ENCODE measurements at regions not wholly inside any gene's neighbourhood (a gene's known extent, or its start where the extent isn't known, plus 50 kb on each side); places are given as distances from the start of the nearest gene placed in this dataset.

DNA sequence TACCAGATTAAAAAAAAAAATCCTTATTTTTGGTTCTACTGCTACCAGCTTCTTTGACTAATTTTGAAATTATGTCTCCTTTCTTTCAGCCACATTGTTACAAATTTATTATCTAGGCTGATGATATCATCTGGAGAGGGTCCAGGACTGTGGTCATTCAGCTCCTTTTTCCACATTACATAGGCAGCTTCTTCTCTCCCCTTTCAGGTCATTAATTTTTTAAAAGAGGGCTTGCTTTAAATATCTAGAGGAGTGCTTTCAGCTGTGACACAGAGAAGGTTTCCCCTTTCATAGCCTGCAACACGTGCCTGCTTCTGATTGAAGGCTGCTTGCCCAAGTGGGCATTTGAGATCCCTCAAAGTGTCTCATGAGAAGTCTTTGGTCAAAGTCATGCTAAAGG, 155.7 kb upstream of the PAPPA start:
- no peak for TF ChIP-seq CTCF (conservative IDR thresholded peaks at IDR 0.05; ENCODE audit: low read depth, low read length)
- H3K4me3 ChIP-seq (ENCODE audit: low read depth, low read length), result no peak overlapping the region
- peak; percentile 87 for DNase-seq (ENCODE audit: low read depth)

DNA sequence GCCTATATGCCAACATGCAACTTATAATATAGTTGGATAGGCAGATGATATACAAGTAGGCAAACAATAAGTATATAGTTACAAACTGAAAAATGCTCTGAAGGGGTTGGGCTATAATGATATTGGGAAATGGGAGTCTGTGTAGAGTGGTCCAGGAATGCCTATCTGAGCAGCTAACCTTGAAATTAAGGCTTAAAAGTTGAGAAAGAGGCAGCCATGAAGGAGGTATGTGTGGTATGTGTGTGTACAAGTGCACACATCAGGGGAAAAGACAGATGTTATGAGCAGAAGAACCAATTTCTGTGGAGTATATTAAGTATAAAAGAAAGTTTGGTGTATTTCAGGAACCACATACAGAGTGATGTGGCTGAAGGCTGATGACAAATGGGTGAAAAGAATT, 154.9 kb upstream of the PAPPA start:
- no peak overlapping the region for H3K4me3 ChIP-seq (ENCODE audit: low read depth, low read length)
- peak; percentile 79 for DNase-seq (ENCODE audit: low read depth)
- no peak for TF ChIP-seq CTCF (conservative IDR thresholded peaks at IDR 0.05; ENCODE audit: low read depth, low read length)

GRCh38 chr9:115999498-115999897, 154.1 kb upstream of the PAPPA start:
- DNase-seq (ENCODE audit: low read depth), result peak; percentile 71
- no peak overlapping the region for H3K4me3 ChIP-seq (ENCODE audit: low read depth, low read length)
- TF ChIP-seq CTCF (conservative IDR thresholded peaks at IDR 0.05; ENCODE audit: low read depth, low read length), result no peak

GRCh38 chr9:116000748-116001329, 152.8 kb upstream of the PAPPA start:
- no peak overlapping the region for H3K4me3 ChIP-seq (ENCODE audit: low read depth, low read length)
- DNase-seq (ENCODE audit: low read depth), result peak; percentile 50
- peak; percentile 63 for TF ChIP-seq CTCF (conservative IDR thresholded peaks at IDR 0.05; ENCODE audit: low read depth, low read length)

DNA sequence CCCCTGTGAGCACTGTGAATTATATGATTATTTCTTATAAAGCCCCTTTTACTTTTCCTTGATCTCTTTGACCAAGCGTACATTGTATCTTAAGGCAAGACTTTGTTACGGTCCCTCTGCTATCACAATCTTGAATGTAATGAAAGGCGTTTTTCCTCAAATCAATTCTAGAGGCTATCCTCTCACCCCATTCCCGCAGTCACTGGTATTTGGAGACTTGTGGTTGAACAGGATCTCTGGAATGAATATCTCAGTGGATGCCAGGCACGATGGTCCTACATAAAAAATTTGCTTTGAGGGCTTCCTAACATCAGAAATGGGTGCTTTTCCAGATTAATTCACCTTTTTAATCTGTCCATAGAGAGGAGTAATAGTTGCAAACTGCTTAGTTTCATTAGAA, 151.4 kb upstream of the PAPPA start:
- DNase-seq (ENCODE audit: low read depth), result no peak

DNA sequence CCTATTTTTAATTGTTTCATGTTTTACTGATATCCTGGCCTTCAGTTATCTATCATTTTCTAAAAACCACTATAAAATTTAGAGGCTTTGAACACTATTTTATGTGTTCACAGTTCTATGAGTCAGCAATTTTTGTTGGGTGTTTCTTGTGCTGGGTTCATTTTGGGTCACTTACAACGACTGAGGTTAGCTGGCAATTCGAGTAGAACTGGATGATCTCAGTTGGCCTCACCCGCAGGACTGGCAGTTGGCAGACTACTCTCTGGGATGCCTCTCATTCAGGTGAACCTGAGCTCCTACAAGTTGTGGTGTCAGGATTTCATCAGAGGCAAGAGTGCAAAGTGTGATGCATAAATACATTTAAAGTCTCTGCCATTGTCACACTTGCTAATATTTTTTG, 151.0 kb upstream of the PAPPA start:
- DNase-seq (ENCODE audit: low read depth), result peak; percentile 47
- H3K4me3 ChIP-seq (ENCODE audit: low read depth, low read length), result no peak overlapping the region
- TF ChIP-seq CTCF (conservative IDR thresholded peaks at IDR 0.05; ENCODE audit: low read depth, low read length), result no peak

More for the DNA sequence above, 151.4 kb upstream of the PAPPA start:
- no peak for TF ChIP-seq CTCF (conservative IDR thresholded peaks at IDR 0.05; ENCODE audit: low read depth, low read length)
- H3K4me3 ChIP-seq (ENCODE audit: low read depth, low read length), result no peak overlapping the region

GRCh38 chr9:116003397-116003796, 150.2 kb upstream of the PAPPA start:
- H3K4me3 ChIP-seq (ENCODE audit: low read depth, low read length), result no peak overlapping the region
- no peak for DNase-seq (ENCODE audit: low read depth)
- TF ChIP-seq CTCF (conservative IDR thresholded peaks at IDR 0.05; ENCODE audit: low read depth, low read length), result no peak

Measured in choroid plexus epithelial cell (primary cell).